ENCODE measurements at regions not wholly inside any gene's neighbourhood (a gene's known extent, or its start where the extent isn't known, plus 50 kb on each side); places are given as distances from the start of the nearest gene placed in this dataset.

- WGBS (ENCODE audit: low lambda C conversion rate), result 54% methylated on average over 4 of the region's 4 CpGs
- H3K4me3 ChIP-seq (ENCODE audit: low read depth in 2 of 2, low read length in 1 of 2), result no peak overlapping the region
- no peaks in the 10 kb centered on the region for H3K9me2 ChIP-seq
- H3K36me3 ChIP-seq (replicated peaks in 1 of 2; ENCODE audit: control insufficient read depth in 1 of 2, insufficient read depth in 2 of 2, low read length in 1 of 2), result no peaks in the 10 kb centered on the region
- no peaks in the 10 kb centered on the region for H3K4me1 ChIP-seq (ENCODE audit: control insufficient read depth in 1 of 2, insufficient read depth in 2 of 2, low read depth in 1 of 2, low read length in 1 of 2)
- H2AFZ ChIP-seq (ENCODE audit: low read depth), result no peak overlapping the region
- no peaks in the 10 kb centered on the region for H3K79me2 ChIP-seq (ENCODE audit: insufficient read depth)
- H3K4me2 ChIP-seq, result no peak overlapping the region
- no peak overlapping the region for H3K27ac ChIP-seq (ENCODE audit: low read depth in 2 of 2, low read length in 1 of 2)
- no peaks in the 10 kb centered on the region for H3F3A ChIP-seq (replicated peaks; ENCODE audit: insufficient read depth)
- H3K9me3 ChIP-seq, result no peaks in the 10 kb centered on the region
- ChIA-PET CTCF (no interaction called here), POLR2A (no interaction called here)
- TF ChIP-seq USF2 (IDR thresholded peaks at IDR 0.05; ENCODE audit: borderline replicate concordance, low read depth, low read length) (no peak), MXI1 (IDR thresholded peaks at IDR 0.05; ENCODE audit: low read depth, low read length) (no peak), EZH2phosphoT487 (IDR thresholded peaks at IDR 0.05; ENCODE audit: borderline replicate concordance, low read depth) (no peak), EP300 (IDR thresholded peaks at IDR 0.05; ENCODE audit: borderline replicate concordance in 1 of 2, low read depth in 1 of 2, low read length in 1 of 2) (no peak), CHD2 (IDR thresholded peaks at IDR 0.05; ENCODE audit: low read length, partially characterized antibody) (no peak), GABPA (IDR thresholded peaks at IDR 0.05; ENCODE audit: low read depth) (no peak), RCOR1 (IDR thresholded peaks at IDR 0.05; ENCODE audit: low read length) (no peak), RFX5 (IDR thresholded peaks at IDR 0.05; ENCODE audit: low read length) (no peak)
- TF ChIP-seq, protein P1, sequence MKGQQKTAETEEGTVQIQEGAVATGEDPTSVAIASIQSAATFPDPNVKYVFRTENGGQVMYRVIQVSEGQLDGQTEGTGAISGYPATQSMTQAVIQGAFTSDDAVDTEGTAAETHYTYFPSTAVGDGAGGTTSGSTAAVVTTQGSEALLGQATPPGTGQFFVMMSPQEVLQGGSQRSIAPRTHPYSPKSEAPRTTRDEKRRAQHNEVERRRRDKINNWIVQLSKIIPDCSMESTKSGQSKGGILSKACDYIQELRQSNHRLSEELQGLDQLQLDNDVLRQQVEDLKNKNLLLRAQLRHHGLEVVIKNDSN (IDR thresholded peaks at IDR 0.05; ENCODE audit: borderline replicate concordance, low read depth), result no peak
- TF ChIP-seq, protein P2, sequence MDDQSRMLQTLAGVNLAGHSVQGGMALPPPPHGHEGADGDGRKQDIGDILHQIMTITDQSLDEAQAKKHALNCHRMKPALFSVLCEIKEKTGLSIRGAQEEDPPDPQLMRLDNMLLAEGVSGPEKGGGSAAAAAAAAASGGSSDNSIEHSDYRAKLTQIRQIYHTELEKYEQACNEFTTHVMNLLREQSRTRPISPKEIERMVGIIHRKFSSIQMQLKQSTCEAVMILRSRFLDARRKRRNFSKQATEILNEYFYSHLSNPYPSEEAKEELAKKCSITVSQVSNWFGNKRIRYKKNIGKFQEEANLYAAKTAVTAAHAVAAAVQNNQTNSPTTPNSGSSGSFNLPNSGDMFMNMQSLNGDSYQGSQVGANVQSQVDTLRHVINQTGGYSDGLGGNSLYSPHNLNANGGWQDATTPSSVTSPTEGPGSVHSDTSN (IDR thresholded peaks at IDR 0.05), result no peak
- H3K9ac ChIP-seq, result no peak overlapping the region
- no peaks in the 10 kb centered on the region for H4K20me1 ChIP-seq (ENCODE audit: insufficient read depth)
- DNase-seq, result no peak
- H3K27me3 ChIP-seq (ENCODE audit: insufficient read depth), result no peaks in the 10 kb centered on the region
Observed at GRCh38 chr13:58051396-58051795, 419.9 kb downstream of the PCDH17 start.

- no peak overlapping the region for H2AFZ ChIP-seq (ENCODE audit: low read depth)
- DNase-seq, result no peak
- ChIA-PET CTCF (no interaction called here), POLR2A (no interaction called here)
- no peaks in the 10 kb centered on the region for H3K9me2 ChIP-seq
- H3K9ac ChIP-seq, result no peak overlapping the region
- H3K79me2 ChIP-seq (ENCODE audit: insufficient read depth), result no peaks in the 10 kb centered on the region
- no peak overlapping the region for H3K27ac ChIP-seq (ENCODE audit: low read depth in 2 of 2, low read length in 1 of 2)
- WGBS (ENCODE audit: low lambda C conversion rate), result 14% methylated on average over 5 of the region's 5 CpGs
- H3K4me2 ChIP-seq, result no peak overlapping the region
- TF ChIP-seq POLR2AphosphoS5 (IDR thresholded peaks at IDR 0.05; ENCODE audit: low read depth, low read length) (no peak), RXRA (IDR thresholded peaks at IDR 0.05; ENCODE audit: borderline replicate concordance, low read depth) (no peak)
- TF ChIP-seq, protein P3, sequence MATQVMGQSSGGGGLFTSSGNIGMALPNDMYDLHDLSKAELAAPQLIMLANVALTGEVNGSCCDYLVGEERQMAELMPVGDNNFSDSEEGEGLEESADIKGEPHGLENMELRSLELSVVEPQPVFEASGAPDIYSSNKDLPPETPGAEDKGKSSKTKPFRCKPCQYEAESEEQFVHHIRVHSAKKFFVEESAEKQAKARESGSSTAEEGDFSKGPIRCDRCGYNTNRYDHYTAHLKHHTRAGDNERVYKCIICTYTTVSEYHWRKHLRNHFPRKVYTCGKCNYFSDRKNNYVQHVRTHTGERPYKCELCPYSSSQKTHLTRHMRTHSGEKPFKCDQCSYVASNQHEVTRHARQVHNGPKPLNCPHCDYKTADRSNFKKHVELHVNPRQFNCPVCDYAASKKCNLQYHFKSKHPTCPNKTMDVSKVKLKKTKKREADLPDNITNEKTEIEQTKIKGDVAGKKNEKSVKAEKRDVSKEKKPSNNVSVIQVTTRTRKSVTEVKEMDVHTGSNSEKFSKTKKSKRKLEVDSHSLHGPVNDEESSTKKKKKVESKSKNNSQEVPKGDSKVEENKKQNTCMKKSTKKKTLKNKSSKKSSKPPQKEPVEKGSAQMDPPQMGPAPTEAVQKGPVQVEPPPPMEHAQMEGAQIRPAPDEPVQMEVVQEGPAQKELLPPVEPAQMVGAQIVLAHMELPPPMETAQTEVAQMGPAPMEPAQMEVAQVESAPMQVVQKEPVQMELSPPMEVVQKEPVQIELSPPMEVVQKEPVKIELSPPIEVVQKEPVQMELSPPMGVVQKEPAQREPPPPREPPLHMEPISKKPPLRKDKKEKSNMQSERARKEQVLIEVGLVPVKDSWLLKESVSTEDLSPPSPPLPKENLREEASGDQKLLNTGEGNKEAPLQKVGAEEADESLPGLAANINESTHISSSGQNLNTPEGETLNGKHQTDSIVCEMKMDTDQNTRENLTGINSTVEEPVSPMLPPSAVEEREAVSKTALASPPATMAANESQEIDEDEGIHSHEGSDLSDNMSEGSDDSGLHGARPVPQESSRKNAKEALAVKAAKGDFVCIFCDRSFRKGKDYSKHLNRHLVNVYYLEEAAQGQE (IDR thresholded peaks at IDR 0.05; ENCODE audit: low read depth, low read length), result no peak
- no peaks in the 10 kb centered on the region for H3F3A ChIP-seq (replicated peaks; ENCODE audit: insufficient read depth)
- no peaks in the 10 kb centered on the region for H4K20me1 ChIP-seq (ENCODE audit: insufficient read depth)
- H3K9me3 ChIP-seq, result no peaks in the 10 kb centered on the region
- H3K27me3 ChIP-seq (ENCODE audit: insufficient read depth), result no peaks in the 10 kb centered on the region
- H3K4me1 ChIP-seq (ENCODE audit: control insufficient read depth in 1 of 2, insufficient read depth in 2 of 2, low read depth in 1 of 2, low read length in 1 of 2), result no peaks in the 10 kb centered on the region
- H3K4me3 ChIP-seq (ENCODE audit: low read depth in 2 of 2, low read length in 1 of 2), result no peak overlapping the region
- H3K36me3 ChIP-seq (replicated peaks in 1 of 2; ENCODE audit: control insufficient read depth in 1 of 2, insufficient read depth in 2 of 2, low read length in 1 of 2), result no peaks in the 10 kb centered on the region
Observed at GRCh38 chr13:58051807-58052375, 420.3 kb downstream of the PCDH17 start.
